ENCODE measurements at regions not wholly inside any gene's neighbourhood (a gene's known extent, or its start where the extent isn't known, plus 50 kb on each side); places are given as distances from the start of the nearest gene placed in this dataset.

- TF ChIP-seq, protein P1, sequence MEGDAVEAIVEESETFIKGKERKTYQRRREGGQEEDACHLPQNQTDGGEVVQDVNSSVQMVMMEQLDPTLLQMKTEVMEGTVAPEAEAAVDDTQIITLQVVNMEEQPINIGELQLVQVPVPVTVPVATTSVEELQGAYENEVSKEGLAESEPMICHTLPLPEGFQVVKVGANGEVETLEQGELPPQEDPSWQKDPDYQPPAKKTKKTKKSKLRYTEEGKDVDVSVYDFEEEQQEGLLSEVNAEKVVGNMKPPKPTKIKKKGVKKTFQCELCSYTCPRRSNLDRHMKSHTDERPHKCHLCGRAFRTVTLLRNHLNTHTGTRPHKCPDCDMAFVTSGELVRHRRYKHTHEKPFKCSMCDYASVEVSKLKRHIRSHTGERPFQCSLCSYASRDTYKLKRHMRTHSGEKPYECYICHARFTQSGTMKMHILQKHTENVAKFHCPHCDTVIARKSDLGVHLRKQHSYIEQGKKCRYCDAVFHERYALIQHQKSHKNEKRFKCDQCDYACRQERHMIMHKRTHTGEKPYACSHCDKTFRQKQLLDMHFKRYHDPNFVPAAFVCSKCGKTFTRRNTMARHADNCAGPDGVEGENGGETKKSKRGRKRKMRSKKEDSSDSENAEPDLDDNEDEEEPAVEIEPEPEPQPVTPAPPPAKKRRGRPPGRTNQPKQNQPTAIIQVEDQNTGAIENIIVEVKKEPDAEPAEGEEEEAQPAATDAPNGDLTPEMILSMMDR (conservative IDR thresholded peaks at IDR 0.05; ENCODE audit: low read depth in 2 of 2): no peak
- no peak for TF ChIP-seq POLR2AphosphoS5 (IDR thresholded peaks at IDR 0.05; ENCODE audit: low read depth)
- TF ChIP-seq, protein P2, sequence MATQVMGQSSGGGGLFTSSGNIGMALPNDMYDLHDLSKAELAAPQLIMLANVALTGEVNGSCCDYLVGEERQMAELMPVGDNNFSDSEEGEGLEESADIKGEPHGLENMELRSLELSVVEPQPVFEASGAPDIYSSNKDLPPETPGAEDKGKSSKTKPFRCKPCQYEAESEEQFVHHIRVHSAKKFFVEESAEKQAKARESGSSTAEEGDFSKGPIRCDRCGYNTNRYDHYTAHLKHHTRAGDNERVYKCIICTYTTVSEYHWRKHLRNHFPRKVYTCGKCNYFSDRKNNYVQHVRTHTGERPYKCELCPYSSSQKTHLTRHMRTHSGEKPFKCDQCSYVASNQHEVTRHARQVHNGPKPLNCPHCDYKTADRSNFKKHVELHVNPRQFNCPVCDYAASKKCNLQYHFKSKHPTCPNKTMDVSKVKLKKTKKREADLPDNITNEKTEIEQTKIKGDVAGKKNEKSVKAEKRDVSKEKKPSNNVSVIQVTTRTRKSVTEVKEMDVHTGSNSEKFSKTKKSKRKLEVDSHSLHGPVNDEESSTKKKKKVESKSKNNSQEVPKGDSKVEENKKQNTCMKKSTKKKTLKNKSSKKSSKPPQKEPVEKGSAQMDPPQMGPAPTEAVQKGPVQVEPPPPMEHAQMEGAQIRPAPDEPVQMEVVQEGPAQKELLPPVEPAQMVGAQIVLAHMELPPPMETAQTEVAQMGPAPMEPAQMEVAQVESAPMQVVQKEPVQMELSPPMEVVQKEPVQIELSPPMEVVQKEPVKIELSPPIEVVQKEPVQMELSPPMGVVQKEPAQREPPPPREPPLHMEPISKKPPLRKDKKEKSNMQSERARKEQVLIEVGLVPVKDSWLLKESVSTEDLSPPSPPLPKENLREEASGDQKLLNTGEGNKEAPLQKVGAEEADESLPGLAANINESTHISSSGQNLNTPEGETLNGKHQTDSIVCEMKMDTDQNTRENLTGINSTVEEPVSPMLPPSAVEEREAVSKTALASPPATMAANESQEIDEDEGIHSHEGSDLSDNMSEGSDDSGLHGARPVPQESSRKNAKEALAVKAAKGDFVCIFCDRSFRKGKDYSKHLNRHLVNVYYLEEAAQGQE (IDR thresholded peaks at IDR 0.05; ENCODE audit: unreplicated experiment): no peak
- no peak for TF ChIP-seq EZH2 (IDR thresholded peaks at IDR 0.05; ENCODE audit: low read depth, unreplicated experiment)
- TF ChIP-seq EZH2phosphoT487 (IDR thresholded peaks at IDR 0.05; ENCODE audit: unreplicated experiment): no peak
- TF ChIP-seq, protein P3, sequence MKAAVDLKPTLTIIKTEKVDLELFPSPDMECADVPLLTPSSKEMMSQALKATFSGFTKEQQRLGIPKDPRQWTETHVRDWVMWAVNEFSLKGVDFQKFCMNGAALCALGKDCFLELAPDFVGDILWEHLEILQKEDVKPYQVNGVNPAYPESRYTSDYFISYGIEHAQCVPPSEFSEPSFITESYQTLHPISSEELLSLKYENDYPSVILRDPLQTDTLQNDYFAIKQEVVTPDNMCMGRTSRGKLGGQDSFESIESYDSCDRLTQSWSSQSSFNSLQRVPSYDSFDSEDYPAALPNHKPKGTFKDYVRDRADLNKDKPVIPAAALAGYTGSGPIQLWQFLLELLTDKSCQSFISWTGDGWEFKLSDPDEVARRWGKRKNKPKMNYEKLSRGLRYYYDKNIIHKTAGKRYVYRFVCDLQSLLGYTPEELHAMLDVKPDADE (IDR thresholded peaks at IDR 0.05): no peak
- TF ChIP-seq CREB1 (CRISPR knock-in tag; IDR thresholded peaks at IDR 0.05; ENCODE audit: low read depth): no peak
- TF ChIP-seq NANOG (IDR thresholded peaks at IDR 0.05; ENCODE audit: borderline replicate concordance): no peak
- TF ChIP-seq ZNF331 (CRISPR knock-in tag; IDR thresholded peaks at IDR 0.05; ENCODE audit: low read depth): no peak
- TF ChIP-seq JUNB (IDR thresholded peaks at IDR 0.05; ENCODE audit: unreplicated experiment): no peak
These were observed 63.7 kb upstream of the NLK start for GRCh38 chr17:27978689-27979175.
